CD4-positive, alpha-beta memory T cell (primary cell): ENCODE measurements at regions not wholly inside any gene's neighbourhood (a gene's known extent, or its start where the extent isn't known, plus 50 kb on each side); places are given as distances from the start of the nearest gene placed in this dataset.
"Not testable (repeated sequence)": the region's sequence is repeated elsewhere in the genome, so short reads cannot be mapped to it uniquely, and the experiment has no call there.

Experiments used
- CTCF ChIA-PET: fragments of 350-600 bp; sonication (Branson Sonifier 250); formaldehyde crosslinking; loops from one replicate; lab custom pipeline; 2021; ENCODE audit warnings: inconsistent platforms; ENCODE audit not compliant: partially characterized antibody; lab: Charles Lee
- POLR2A ChIA-PET: fragments of 350-600 bp; sonication (Branson Sonifier 250); formaldehyde crosslinking; loops from one replicate; lab custom pipeline; 2021; ENCODE audit not compliant: partially characterized antibody; lab: Charles Lee
- DNase-seq, 5 donors: peaks; one replicate each; pipeline versions ENCODE4 v3.0.0 to v3.0.0-alpha.2; 2020 to 2022; ENCODE audit warnings: mixed read lengths in 1 of 5
- H3K27ac ChIP-seq: one replicate; pipeline ENCODE4 v1.7.0; 2013; ENCODE audit warnings: low read depth, low read length
- H3K27me3 ChIP-seq: 2 replicates; pipeline ENCODE4 v1.7.0; 2013; ENCODE audit warnings: mild to moderate bottlenecking, low read length, moderate library complexity; ENCODE audit not compliant: insufficient read depth
- H3K36me3 ChIP-seq: 2 replicates; pipeline ENCODE4 v1.7.0; 2013; ENCODE audit warnings: mild to moderate bottlenecking, low read length, moderate library complexity; ENCODE audit not compliant: insufficient read depth
- H3K4me1 ChIP-seq: 2 replicates; pipeline ENCODE4 v1.7.0; 2013; ENCODE audit warnings: mild to moderate bottlenecking, low read length, moderate library complexity; ENCODE audit not compliant: insufficient read depth
- H3K4me3 ChIP-seq, 2 donors: one replicate each; pipeline ENCODE4 v1.7.0; 2013; ENCODE audit warnings: low read length in 2 of 2, mild to moderate bottlenecking in 1 of 2
- H3K9me3 ChIP-seq, 2 donors: one replicate each; pipeline ENCODE4 v1.7.0; 2013; ENCODE audit warnings: low read length in 2 of 2, control low read depth in 1 of 2; ENCODE audit not compliant: control insufficient read depth in 1 of 2
- H3K27ac Mint-ChIP-seq, 7 donors: one replicate each; pipeline ENCODE4 v1.8.0; 2020 to 2021; ENCODE audit warnings: mixed read lengths in 7 of 7, mild to moderate bottlenecking in 6 of 7, inconsistent platforms in 3 of 7, moderate library complexity in 3 of 7
- H3K27me3 Mint-ChIP-seq, 2 donors: one replicate each; pipeline ENCODE4 v1.8.0; 2020 to 2021; ENCODE audit warnings: mixed read lengths in 2 of 2
- H3K36me3 Mint-ChIP-seq, 2 donors: one replicate each; pipeline ENCODE4 v1.8.0; 2020 to 2021; ENCODE audit warnings: mixed read lengths in 2 of 2, inconsistent platforms in 1 of 2, mild to moderate bottlenecking in 1 of 2
- H3K4me1 Mint-ChIP-seq, 4 donors: one replicate each; pipeline ENCODE4 v1.8.0; 2020 to 2021; ENCODE audit warnings: mixed read lengths in 4 of 4, mild to moderate bottlenecking in 1 of 4
- H3K4me3 Mint-ChIP-seq, 8 donors: one replicate each; pipeline ENCODE4 v1.8.0; 2020 to 2021; ENCODE audit warnings: mixed read lengths in 8 of 8, mild to moderate bottlenecking in 7 of 8, moderate library complexity in 6 of 8, inconsistent platforms in 3 of 8
- H3K9me3 Mint-ChIP-seq, 8 donors: one replicate each; pipeline ENCODE4 v1.8.0; 2020 to 2021; ENCODE audit warnings: mixed read lengths in 8 of 8, mild to moderate bottlenecking in 5 of 8, inconsistent platforms in 3 of 8, moderate library complexity in 1 of 8
- intact Hi-C: fragments of 100-400 bp; cut with micrococcal nuclease; formaldehyde crosslinking; loops from one replicate; pipeline ENCODE4 v1.15.1; 2023

DNA sequence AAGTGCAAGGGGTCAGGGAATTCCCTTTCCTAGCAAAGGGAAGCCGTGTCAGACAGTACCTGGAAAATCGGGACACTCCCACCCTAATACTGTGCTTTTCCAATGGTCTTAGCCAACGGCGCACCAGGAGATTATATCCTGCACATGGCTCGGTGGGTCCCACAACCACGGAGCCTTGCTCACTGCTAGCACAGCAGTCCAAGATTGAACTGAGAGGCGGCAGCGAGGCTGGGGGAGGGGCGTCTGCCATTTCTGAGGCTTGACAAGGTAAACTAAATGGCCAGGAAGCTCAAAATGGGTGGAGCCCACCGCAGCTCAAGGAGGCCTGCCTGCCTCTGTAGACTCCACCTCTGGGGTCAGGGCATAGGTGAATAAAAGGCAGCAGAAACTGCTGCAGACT, 76.5 kb upstream of the LINC00632 start:
- H3K9me3 Mint-ChIP-seq, H3K4me1 Mint-ChIP-seq, intact Hi-C loops, H3K27ac Mint-ChIP-seq, H3K27me3 ChIP-seq, H3K27ac ChIP-seq, POLR2A ChIA-PET, H3K9me3 ChIP-seq, H3K4me1 ChIP-seq, H3K36me3 Mint-ChIP-seq, H3K27me3 Mint-ChIP-seq, H3K36me3 ChIP-seq, CTCF ChIA-PET, DNase-seq, H3K4me3 ChIP-seq, H3K4me3 Mint-ChIP-seq: not testable (repeated sequence)

DNA sequence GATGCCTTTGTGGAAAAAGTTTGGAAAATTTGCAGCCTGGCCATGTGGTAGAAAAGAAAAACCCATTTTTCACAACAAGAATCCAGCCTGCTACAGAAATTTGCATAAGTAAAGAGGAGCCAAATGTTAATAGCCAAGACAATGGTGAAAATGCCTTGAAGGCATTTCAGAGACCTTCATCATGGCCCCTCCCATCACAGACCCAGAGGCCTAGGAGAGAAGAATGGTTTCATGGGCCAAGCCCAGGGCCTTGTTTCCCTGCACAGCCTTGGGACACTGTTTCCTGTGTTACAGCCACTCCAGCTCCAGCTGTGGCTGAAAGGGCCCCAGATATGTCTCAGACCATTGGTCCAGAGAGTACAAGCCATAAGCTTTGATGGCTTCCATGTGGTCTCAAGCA, 101.4 kb upstream of the LINC00632 start:
- H3K27ac ChIP-seq = no peak overlapping the region
- H3K27me3 ChIP-seq = no peaks in the 10 kb centered on the region
- ChIA-PET CTCF (no interaction called here), POLR2A (no interaction called here)
- H3K27ac Mint-ChIP-seq = no peak overlapping the region
- H3K4me3 Mint-ChIP-seq = no peak overlapping the region
- H3K4me1 Mint-ChIP-seq = no peaks in the 10 kb centered on the region
- H3K9me3 Mint-ChIP-seq = peaks cover 0 to 2% (median 0%) of the 10 kb centered on the region in 8 donors
- no peaks in the 10 kb centered on the region for H3K27me3 Mint-ChIP-seq
- no peaks in the 10 kb centered on the region for H3K4me1 ChIP-seq
- no peak for DNase-seq
- no peak overlapping the region for H3K4me3 ChIP-seq
- intact Hi-C loops = no loop called here
- no peaks in the 10 kb centered on the region for H3K36me3 Mint-ChIP-seq
- H3K9me3 ChIP-seq = no peaks in the 10 kb centered on the region
- no peaks in the 10 kb centered on the region for H3K36me3 ChIP-seq

DNA sequence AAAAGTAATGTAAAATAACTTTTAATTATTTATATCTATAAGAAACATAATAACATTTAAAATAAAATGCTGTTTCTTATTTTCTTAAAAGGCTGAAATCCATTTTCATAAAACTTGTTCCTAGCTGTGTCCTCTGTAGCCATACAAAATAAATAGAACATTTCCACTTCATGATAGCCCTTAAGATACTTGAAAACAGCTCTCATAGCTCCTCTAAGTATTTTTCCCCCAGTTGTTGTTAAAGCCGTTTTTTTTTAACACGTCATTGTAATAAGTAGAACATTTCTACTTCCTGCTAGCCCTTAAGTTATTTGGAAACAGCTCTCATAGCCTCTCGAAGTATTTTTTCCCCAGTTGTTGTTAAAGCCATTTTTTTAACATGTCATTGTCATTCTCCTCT, 97.3 kb upstream of the SOX3 start:
- no peaks in the 10 kb centered on the region for H3K36me3 ChIP-seq
- H3K27me3 ChIP-seq = no peaks in the 10 kb centered on the region
- H3K4me1 ChIP-seq = no peaks in the 10 kb centered on the region
- ChIA-PET POLR2A (no interaction called here), CTCF (no interaction called here)
- DNase-seq = no peak
- H3K9me3 ChIP-seq = no peaks in the 10 kb centered on the region
- no peaks in the 10 kb centered on the region for H3K36me3 Mint-ChIP-seq
- H3K4me1 Mint-ChIP-seq = no peaks in the 10 kb centered on the region
- H3K9me3 Mint-ChIP-seq = peaks cover 0 to 1% (median 0%) of the 10 kb centered on the region in 8 donors
- no peak overlapping the region for H3K4me3 Mint-ChIP-seq
- no peak overlapping the region for H3K27ac Mint-ChIP-seq
- no peak overlapping the region for H3K4me3 ChIP-seq
- H3K27ac ChIP-seq = no peak overlapping the region
- no peaks in the 10 kb centered on the region for H3K27me3 Mint-ChIP-seq
- intact Hi-C loops = no loop called here

DNA sequence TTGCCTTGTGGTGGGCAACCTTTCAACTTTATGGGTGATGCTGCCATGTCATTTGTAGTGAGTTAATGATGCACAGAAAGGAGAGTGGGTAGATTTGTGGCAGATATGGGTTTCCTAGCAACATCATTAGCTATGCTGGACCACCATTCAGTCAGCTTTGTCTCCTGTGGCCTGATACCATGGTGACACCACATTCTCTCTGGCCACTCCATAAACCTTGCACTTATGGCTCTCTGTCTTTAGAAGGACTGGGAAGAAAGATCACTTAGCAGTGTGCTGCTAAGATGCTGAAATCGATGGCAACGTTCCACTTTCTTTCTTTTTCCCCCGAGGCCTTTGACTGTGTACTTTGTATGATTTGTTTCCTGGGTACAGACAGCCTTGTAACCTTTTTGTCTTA, 95.0 kb upstream of the SOX3 start:
- no peaks in the 10 kb centered on the region for H3K4me1 Mint-ChIP-seq
- H3K9me3 ChIP-seq = no peaks in the 10 kb centered on the region
- H3K36me3 ChIP-seq = no peaks in the 10 kb centered on the region
- H3K4me1 ChIP-seq = no peaks in the 10 kb centered on the region
- H3K4me3 ChIP-seq = no peak overlapping the region
- POLR2A ChIA-PET = no interaction called here
- H3K27me3 Mint-ChIP-seq = no peaks in the 10 kb centered on the region
- H3K27ac ChIP-seq = no peak overlapping the region
- H3K27ac Mint-ChIP-seq = no peak overlapping the region
- H3K27me3 ChIP-seq = no peaks in the 10 kb centered on the region
- no peak overlapping the region for H3K4me3 Mint-ChIP-seq
- no peaks in the 10 kb centered on the region for H3K36me3 Mint-ChIP-seq
- no peak for DNase-seq
- H3K9me3 Mint-ChIP-seq = peaks cover 0 to 1% (median 0%) of the 10 kb centered on the region in 8 donors
- CTCF ChIA-PET = no interaction called here
- intact Hi-C loops = no loop called here

DNA sequence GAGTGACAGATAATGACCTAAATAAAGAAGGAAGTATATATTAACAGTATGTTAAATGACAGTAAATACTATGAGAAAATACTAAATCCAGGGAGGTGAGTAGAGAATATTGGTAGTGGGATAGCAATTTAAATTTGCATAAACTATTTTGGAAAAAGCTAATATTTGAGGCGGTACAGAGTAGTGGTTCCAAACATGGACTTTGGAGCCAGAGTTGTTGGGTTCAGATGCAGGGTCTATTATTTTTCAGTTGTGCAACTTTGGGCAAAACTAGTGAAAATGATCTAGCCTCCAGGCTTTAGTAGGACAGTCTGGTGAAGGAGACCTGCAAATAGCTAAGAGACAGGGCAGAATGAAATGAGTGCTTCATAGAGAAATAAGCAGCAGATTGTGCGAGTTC, 84.8 kb upstream of the SOX3 start:
- Mint-ChIP-seq H3K36me3 (no peaks in the 10 kb centered on the region), H3K27me3 (no peaks in the 10 kb centered on the region), H3K4me1 (no peaks in the 10 kb centered on the region), H3K27ac (no peak overlapping the region), H3K4me3 (no peak overlapping the region), H3K9me3 (peaks cover 0 to 3% (median 0%) of the 10 kb centered on the region in 8 donors)
- ChIA-PET POLR2A (no interaction called here), CTCF (no interaction called here)
- H3K27ac ChIP-seq = no peak overlapping the region
- H3K4me3 ChIP-seq = no peak overlapping the region
- no peaks in the 10 kb centered on the region for H3K9me3 ChIP-seq
- intact Hi-C loops = no loop called here
- no peak for DNase-seq
- no peaks in the 10 kb centered on the region for H3K36me3 ChIP-seq
- no peaks in the 10 kb centered on the region for H3K4me1 ChIP-seq
- no peaks in the 10 kb centered on the region for H3K27me3 ChIP-seq

DNA sequence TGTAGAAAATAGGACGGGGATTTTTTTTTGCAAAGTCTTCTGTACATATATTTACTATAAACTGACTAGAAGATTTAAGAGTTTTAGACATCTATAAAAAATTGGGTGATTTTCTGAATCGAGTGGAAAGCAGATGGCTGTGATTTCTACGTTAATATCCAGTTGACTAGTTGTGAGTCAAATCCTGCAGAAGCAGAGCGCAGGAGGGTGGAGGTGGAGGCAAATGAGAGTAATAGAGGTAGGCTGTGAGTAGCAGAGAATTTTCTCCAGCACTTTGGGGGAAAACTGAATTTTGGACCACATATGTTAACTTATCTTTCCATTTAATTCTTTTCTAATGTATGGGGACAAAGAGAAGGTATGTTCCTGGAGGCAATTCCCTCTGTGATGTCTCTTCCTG, 82.1 kb upstream of the SOX3 start:
- no peaks in the 10 kb centered on the region for H3K27me3 ChIP-seq
- ChIA-PET CTCF (no interaction called here), POLR2A (no interaction called here)
- no peaks in the 10 kb centered on the region for H3K36me3 ChIP-seq
- no peak overlapping the region for H3K4me3 ChIP-seq
- Mint-ChIP-seq H3K9me3 (peaks cover 0 to 3% (median 0%) of the 10 kb centered on the region in 8 donors), H3K36me3 (no peaks in the 10 kb centered on the region), H3K4me3 (no peak overlapping the region), H3K4me1 (no peaks in the 10 kb centered on the region), H3K27ac (no peak overlapping the region), H3K27me3 (peaks cover 0 to 2% of the 10 kb centered on the region in 2 donors)
- H3K4me1 ChIP-seq = no peaks in the 10 kb centered on the region
- no peaks in the 10 kb centered on the region for H3K9me3 ChIP-seq
- no peak overlapping the region for H3K27ac ChIP-seq
- DNase-seq = no peak
- intact Hi-C loops = no loop called here

DNA sequence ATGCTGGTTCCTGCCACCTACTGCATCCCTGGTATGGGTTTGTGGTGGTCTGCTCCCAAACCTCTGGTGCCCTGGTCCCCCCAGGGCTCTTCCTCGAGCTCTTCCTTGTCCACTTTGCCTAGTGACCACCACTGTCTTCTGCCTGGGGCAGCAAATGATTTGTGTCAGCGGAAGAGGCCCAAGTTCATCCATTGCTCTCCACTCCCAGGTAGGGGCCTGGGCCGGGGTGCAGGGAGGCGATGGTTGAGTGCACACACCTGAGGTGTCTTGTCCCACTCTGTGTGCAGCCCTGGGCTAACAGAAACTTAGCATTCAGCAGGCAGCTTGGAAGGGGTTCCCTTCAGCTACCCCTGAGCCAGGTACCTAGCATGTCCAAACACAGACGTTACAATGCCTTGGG, 75.6 kb upstream of the SOX3 start:
- CTCF ChIA-PET = no interaction called here

DNA sequence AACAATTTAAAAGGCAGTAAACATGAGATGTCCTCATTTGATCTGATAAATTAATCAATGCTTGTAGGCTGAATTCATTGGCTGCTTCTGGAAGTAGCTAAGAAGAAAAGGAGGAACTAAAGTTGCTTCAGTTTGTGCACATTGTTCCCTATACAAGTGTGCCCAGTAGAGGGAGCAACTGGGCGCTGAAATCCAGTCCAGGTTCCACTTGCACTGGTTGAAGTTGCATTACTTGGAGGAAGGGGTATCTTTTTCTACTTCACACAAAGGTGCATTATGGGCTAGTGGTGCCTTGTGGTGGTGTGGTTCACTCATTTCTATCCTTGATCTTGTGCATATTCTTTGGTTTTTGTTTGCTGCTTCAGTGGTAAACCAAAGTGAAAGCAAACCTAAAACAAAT, 67.9 kb upstream of the SOX3 start:
- POLR2A ChIA-PET = no interaction called here

More for the DNA sequence above, 75.6 kb upstream of the SOX3 start:
- peaks cover 0 to 2% (median 0%) of the 10 kb centered on the region in 8 donors for H3K9me3 Mint-ChIP-seq
- Histone ChIP-seq H3K4me3 (no peak overlapping the region), H3K36me3 (no peaks in the 10 kb centered on the region), H3K9me3 (no peaks in the 10 kb centered on the region), H3K4me1 (no peaks in the 10 kb centered on the region), H3K27me3 (no peaks in the 10 kb centered on the region), H3K27ac (no peak overlapping the region)
- POLR2A ChIA-PET = no interaction called here
- no peak for DNase-seq
- H3K27me3 Mint-ChIP-seq = peaks cover 0 to 2% of the 10 kb centered on the region in 2 donors
- no peaks in the 10 kb centered on the region for H3K4me1 Mint-ChIP-seq
- H3K4me3 Mint-ChIP-seq = no peak overlapping the region
- peak overlapping the region in 1 of 7 donors; percentile 78 for H3K27ac Mint-ChIP-seq
- intact Hi-C loops = no loop called here
- no peaks in the 10 kb centered on the region for H3K36me3 Mint-ChIP-seq

More for the DNA sequence above, 67.9 kb upstream of the SOX3 start:
- intact Hi-C loops = loop anchor here (5.0 kb wide), 1 partner anchor 160 kb away; no protein-coding TSS in a partner anchor
- Histone ChIP-seq H3K36me3 (no peaks in the 10 kb centered on the region), H3K9me3 (no peaks in the 10 kb centered on the region), H3K4me1 (no peaks in the 10 kb centered on the region), H3K27ac (no peak overlapping the region), H3K4me3 (no peak overlapping the region), H3K27me3 (no peaks in the 10 kb centered on the region)
- Mint-ChIP-seq H3K4me3 (no peak overlapping the region), H3K4me1 (peaks cover 0 to 2% (median 0%) of the 10 kb centered on the region in 4 donors), H3K36me3 (no peaks in the 10 kb centered on the region), H3K27ac (no peak overlapping the region), H3K9me3 (peaks cover 0 to 3% (median 0%) of the 10 kb centered on the region in 8 donors), H3K27me3 (no peaks in the 10 kb centered on the region)
- CTCF ChIA-PET = no interaction called here
- peak in 1 of 5 donors; percentile 10 for DNase-seq
